Activated CD4-positive, alpha-beta T cell treated with anti-CD3 and anti-CD28 coated beads for 48 hours (primary cell): ENCODE measurements at regions not wholly inside any gene's neighbourhood (a gene's known extent, or its start where the extent isn't known, plus 50 kb on each side); places are given as distances from the start of the nearest gene placed in this dataset.

Source experiments
- DNase-seq: peaks from one replicate; pipeline ENCODE4 v3.0.0-alpha.2; 2020

GRCh38 chr7:67940400-67940799 is 943.8 kb downstream of the TYW1 start:
- DNase-seq: no peak

DNA sequence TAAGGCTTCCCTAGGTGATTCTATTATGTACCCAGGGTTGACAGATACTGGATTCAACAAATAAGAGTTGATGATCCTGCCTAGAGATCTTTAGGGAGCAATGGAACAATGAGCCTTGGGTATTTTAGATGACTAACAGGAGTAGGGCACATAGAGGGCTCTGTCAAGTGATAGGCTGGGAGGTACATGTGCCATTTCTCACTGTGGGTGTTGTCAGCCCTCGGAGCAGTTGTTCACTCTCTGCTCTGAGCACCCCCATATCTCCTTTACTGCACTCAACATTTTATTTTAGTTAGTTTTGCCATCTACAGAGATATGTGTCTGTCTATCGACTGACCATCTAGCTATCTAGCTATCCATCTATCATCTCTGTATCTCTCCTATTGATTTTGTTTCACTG is 950.6 kb downstream of the TYW1 start:
- no peak for DNase-seq

GRCh38 chr7:67947646-67948045 is 951.0 kb downstream of the TYW1 start:
- DNase-seq: no peak

GRCh38 chr7:67950321-67951083 is 953.9 kb downstream of the TYW1 start:
- DNase-seq: no peak

- DNase-seq: no peak
These were observed 958.4 kb downstream of the TYW1 start for GRCh38 chr7:67955061-67955460.

- no peak for DNase-seq
These were observed 966.2 kb downstream of the TYW1 start for GRCh38 chr7:67962863-67963262.

DNA sequence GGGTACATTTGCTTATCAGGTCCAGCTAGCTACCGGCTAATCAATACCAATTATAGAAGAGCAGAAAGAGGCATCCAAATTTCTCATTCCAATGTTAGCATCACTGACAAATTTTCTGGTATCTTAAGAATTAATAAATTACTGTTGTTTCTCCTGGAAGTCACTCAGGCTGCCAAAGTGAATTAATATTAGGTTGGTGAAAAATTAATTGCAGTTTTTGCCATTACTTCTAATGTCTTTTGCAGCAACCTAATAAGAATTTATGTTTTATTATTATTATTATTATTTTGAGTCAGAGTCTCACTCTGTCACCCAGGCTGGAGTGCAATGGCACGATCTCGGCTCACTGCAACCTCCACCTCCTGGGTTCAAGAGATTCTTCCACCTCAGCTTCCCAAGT is 979.9 kb downstream of the TYW1 start:
- DNase-seq: no peak

DNA sequence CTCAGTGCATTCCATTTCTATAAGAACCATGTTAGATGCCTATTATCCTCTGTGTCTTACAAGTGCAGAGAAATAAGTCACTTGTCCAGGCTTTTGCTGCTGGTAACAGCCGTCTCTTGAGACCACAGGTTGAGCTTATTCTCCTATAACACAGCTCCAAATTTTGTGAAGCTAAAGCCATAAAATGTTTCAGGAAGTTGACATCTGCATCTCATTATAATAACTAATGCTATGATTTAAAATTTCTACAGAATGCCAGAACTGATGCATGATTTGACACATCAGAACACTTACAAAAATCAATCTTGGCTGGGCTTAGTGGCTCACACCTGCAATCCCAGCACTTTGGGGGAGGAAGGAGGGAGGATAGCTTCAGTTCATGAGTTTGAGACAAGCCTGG is 986.9 kb downstream of the TYW1 start:
- DNase-seq: no peak

GRCh38 chr7:67984326-67984725 is 987.7 kb downstream of the TYW1 start:
- DNase-seq: no peak

DNA sequence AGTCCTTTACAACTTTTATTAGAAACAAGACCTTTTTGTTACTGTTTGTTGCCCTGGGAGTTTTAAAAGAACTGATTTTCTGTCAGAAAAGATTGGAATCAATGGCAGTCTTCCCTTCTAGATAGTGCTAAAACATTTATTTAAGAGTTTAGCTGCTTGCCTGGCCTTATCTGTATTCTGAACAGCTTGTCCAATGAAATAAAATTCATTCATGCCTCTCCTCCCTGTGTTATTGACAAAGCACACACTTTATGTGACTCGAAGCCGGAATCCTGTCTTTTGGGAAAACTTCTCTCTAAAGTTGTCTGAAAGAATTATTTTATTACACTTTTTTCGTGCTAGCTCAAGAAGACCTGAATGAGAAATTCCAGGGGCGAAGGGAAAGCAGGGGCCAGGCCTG is 992.5 kb downstream of the TYW1 start:
- DNase-seq: no peak

DNA sequence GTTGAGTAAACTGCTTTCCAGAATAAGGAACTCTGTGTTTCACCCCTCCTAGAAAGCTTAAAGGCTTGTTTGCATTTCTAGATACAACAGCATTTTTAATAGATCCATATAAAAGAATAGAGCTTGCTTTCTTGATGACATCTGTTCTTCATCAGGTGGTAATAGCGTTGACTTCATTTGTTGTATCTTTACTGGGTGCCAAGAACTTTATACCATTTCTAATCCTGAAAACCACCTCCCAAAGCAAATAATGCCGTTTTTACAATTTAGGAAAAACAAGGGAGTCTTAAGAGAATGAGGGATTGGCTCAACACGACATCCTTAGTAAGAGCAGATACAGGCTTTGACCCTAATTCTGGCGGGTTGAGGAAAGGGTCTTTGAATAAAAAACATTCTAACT is 993.4 kb downstream of the TYW1 start:
- no peak for DNase-seq

- DNase-seq: no peak
These were observed 994.1 kb downstream of the TYW1 start for GRCh38 chr7:67990716-67991115.

GRCh38 chr7:67992287-67992686 is 995.7 kb downstream of the TYW1 start:
- no peak for DNase-seq

DNA sequence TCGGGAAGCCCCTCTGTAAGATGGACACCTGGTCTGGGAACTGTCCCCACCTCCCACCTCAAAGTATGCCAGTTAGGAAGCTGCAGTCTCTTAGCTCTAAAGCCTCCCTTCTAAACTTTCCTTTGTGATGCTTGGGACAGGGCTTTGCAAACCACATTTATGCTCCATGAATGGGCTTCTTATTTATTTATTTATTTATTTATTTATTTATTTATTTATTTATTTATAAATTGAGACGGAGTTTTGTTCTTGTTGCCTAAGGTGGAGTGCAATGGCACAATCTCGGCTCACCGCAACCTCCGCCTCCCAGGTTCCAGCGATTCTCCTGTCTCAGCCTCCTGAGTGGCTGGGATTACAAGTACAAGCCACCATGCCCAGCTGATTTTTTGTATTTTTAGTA is 1009.4 kb downstream of the TYW1 start:
- no peak for DNase-seq

- no peak for DNase-seq
These were observed 1010.0 kb downstream of the TYW1 start for GRCh38 chr7:68006619-68007018.

DNA sequence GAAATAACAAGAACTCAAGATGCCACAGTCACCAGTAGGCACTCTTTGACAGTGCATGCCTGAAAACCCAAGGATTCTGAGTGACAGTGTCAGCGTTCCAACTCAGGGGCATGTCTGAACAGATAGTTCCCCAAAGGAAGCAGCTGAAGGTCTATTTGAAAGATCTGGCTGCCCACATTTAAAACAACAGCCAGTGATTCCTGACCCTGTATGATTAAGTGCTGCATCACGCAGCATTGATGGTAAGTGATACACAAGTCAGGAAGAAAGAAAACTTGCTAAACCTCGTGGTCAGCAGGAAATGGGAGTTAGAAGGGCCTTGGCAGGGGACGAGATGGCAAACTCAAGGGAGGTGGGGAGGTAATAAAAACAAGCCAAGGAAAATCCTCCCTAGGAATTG is 1013.1 kb downstream of the TYW1 start:
- DNase-seq: no peak

- no peak for DNase-seq
These were observed 1017.6 kb downstream of the TYW1 start for GRCh38 chr7:68014031-68014736.

DNA sequence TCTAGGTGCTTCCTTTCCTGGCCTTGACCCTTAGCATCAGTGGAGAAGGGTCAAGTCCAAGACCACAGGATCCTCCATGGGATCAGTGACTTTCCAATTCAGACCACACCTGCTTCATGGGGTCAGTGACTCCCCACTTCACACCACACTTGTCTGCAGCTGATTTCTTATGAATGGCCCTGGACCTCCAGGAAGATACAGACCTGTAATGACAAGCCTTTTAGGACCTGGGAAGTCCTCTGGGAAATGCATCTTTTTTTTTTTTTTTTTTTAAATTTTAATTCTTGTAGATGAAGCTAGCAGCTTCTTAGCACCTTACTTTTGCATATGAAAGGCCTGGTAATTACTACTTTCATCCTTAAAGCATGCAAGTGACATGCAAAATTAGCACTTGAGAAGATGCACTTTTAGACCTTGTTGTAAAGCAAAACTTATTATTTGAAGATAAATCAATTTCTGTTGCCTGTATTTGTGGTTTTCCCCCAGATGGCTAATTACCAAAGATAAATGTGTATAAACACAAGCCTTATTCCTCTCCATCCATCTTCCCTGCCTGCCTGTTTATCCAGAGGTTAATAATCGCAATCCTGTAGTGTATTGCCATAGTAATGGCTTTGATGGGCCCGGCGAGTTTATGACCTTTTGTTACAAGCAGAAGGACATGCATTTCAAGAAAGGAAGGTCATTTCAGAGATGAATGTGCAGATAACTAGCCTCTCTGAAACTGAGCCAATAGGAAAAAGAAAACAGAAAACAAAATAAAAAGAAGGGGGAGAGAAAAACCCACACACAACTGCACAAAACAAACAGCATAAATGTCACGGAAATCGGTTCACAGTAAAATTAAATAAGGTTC is 1018.7 kb downstream of the TYW1 start:
- DNase-seq: no peak

- DNase-seq: no peak
These were observed 1019.4 kb downstream of the TYW1 start for GRCh38 chr7:68015978-68016532.

GRCh38 chr7:68020102-68020501 is 1023.5 kb downstream of the TYW1 start:
- no peak for DNase-seq

DNA sequence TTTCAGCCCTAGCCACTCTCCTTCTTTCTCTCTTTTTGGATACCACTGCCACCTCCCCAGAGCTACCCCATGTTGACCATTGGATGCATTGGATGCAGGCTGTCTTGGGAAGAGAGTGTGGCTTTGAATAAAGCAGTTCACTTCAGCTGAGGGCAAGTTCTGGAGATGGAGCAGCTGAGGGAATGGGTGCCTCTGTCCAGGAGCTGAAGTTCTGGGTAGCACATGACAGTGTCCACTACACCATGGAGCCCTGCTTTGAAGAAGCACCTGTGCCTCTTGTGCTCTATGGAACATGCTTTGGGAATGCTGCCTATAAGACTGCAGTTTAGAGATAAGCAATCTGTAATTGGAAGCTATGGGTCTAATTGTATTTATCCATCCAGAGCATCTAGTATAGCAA is 1028.7 kb downstream of the TYW1 start:
- DNase-seq: no peak

DNA sequence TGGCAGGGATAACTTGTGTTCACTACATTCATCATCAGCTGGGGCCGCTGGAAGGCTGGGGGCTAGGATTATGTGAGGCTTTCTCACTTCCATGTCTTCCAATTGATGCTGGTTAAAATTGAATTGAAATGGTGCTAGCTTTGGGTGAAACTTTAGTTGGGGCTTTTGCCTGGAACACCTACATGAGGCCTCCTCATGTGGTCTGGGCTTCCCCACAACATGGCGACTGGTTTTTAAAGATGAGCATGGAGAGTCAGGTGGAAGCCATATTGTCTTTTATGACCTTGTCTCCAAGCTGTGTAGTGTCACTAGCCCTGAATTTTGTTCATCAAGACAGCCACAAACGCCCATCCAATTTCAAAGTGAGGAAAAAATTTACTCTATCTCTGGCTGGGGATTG is 1033.9 kb downstream of the TYW1 start:
- no peak for DNase-seq

DNA sequence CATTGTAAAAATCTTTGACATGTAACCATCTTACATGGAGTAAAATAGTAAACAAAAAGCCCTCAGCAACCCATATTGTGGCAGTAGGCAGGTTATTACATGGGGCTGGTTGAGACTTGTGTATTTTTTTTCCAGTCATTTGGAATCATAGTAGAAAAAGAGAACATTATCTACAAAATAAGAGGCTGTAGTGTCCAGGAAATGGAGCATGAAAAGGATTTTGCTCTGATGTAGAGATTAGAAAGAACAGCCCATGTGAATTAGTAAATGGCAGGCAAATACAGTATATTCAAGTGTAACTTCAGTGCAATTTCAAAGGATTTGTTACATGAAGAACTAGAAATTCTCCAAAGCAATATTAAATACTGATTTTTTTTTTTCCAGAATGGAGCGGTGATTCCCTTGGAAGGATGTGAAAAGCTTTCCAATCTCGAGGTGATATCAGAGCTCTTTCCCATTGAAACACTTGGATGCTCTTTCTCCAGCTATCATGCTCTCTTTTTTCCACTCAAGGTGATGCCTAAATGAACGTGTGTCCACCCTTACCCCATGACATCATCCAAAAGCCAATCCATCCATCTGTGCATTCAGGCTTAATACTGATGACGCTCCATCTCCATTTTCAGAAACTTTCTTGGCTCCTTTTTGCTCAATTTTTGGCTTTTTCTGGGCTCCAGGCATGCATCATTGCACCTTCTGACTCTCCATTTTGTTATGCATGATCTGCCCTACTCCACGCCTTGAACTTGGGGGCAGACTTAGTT is 1034.7 kb downstream of the TYW1 start:
- no peak for DNase-seq
